ENCODE measurements at regions not wholly inside any gene's neighbourhood (a gene's known extent, or its start where the extent isn't known, plus 50 kb on each side); places are given as distances from the start of the nearest gene placed in this dataset.
A peak's percentile ranks its signal among the peaks of the same experiment; 100 is the strongest.

DNA sequence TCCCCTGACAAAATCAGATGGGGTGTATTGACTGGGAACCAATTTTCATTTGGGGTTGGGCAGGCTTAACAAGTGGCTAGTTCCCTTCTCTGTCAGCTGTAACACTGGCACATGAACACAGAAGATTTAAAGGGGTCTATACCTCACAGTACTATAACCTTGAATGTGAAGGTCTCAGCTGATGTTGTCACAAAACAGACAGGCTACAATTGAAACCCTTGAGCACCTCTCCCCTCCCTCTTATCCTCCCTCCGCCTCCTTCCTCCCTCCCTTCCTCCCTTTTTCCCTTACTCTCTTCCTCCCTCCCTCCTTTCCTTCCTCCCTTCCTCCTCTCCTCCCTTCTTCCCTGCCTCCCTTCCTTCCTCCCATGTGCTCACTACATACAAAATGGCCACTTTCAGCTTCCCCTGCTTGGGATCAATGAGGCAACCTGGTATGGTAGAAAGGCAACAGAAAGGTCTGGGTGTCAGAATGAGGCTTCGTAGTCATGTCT lies 262.4 kb downstream of the TTC6 start:
- Histone ChIP-seq H3K27ac (ENCODE audit: extremely low read depth, low read depth, low read length) (no peak overlapping the region), H3K4me1 (ENCODE audit: control insufficient read depth, insufficient read depth, low read length) (no peaks in the 10 kb centered on the region; the same call in 1 of the 2 replicates), H3K9me3 (ENCODE audit: control insufficient read depth, insufficient read depth, low read depth, low read length) (no peaks in the 10 kb centered on the region), H3K4me3 (ENCODE audit: low read depth, low read length) (no peak overlapping the region), H3K36me3 (ENCODE audit: control insufficient read depth in 2 of 2, insufficient read depth in 1 of 2, low read length in 2 of 2) (no peaks in the 10 kb centered on the region)
- ChIA-PET POLR2A (no interaction called here), CTCF (no interaction called here)
- TF ChIP-seq ZBTB48 (tag by site-specific recombination; IDR thresholded peaks at IDR 0.05) (no peak), GLI2 (tag by site-specific recombination; IDR thresholded peaks at IDR 0.05; ENCODE audit: borderline replicate concordance, low read depth) (no peak), ZNF416 (tag by site-specific recombination; IDR thresholded peaks at IDR 0.05) (no peak), WT1 (tag by site-specific recombination; IDR thresholded peaks at IDR 0.05) (peak; percentile 49; the same call in 1 of the 2 replicates), KLF8 (tag by site-specific recombination; IDR thresholded peaks at IDR 0.05) (no peak)

DNA sequence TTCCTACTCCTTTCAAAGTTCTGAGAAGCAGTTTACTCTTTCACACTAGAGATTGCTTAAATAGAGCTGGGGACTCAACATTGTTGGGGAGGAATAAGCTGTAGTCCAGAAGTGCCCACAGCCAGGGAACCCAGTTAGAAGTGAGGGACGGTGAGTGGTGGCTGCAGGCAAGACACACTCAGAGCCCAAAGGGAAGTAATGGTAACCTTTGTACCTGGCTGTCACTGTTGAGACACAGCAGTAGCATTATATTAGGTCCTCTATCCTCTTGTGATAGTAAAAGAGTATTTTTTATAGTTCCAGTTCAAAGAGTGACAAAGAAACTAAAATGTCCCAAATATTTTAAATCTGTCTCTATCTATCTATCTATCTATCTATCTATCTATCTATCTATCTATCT lies 263.3 kb downstream of the TTC6 start:
- no peaks in the 10 kb centered on the region for H3K9me3 ChIP-seq (ENCODE audit: control insufficient read depth, insufficient read depth, low read depth, low read length)
- no peaks in the 10 kb centered on the region; the same call in 1 of the 2 replicates for H3K4me1 ChIP-seq (ENCODE audit: control insufficient read depth, insufficient read depth, low read length)
- no peak for TF ChIP-seq ZNF169 (tag by site-specific recombination; IDR thresholded peaks at IDR 0.05)
- TF ChIP-seq, protein P1, sequence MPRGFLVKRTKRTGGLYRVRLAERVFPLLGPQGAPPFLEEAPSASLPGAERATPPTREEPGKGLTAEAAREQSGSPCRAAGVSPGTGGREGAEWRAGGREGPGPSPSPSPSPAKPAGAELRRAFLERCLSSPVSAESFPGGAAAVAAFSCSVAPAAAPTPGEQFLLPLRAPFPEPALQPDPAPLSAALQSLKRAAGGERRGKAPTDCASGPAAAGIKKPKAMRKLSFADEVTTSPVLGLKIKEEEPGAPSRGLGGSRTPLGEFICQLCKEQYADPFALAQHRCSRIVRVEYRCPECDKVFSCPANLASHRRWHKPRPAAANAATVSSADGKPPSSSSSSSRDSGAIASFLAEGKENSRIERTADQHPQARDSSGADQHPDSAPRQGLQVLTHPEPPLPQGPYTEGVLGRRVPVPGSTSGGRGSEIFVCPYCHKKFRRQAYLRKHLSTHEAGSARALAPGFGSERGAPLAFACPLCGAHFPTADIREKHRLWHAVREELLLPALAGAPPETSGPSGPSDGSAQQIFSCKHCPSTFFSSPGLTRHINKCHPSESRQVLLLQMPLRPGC (tag by site-specific recombination; IDR thresholded peaks at IDR 0.05) = no peak
- TF ChIP-seq GLIS1 (tag by site-specific recombination; IDR thresholded peaks at IDR 0.05) = no peak
- TF ChIP-seq ZNF48 (tag by site-specific recombination; IDR thresholded peaks at IDR 0.05) = no peak
- TF ChIP-seq GLI4 (tag by site-specific recombination; IDR thresholded peaks at IDR 0.05) = no peak
- TF ChIP-seq ZNF211 (tag by site-specific recombination; IDR thresholded peaks at IDR 0.05; ENCODE audit: low read depth) = no peak
- no peak for TF ChIP-seq ZNF146 (tag by site-specific recombination; IDR thresholded peaks at IDR 0.05)
- no peak for TF ChIP-seq ZFHX2 (tag by site-specific recombination; conservative IDR thresholded peaks at IDR 0.05)
- no peak for TF ChIP-seq ZNF544 (tag by site-specific recombination; IDR thresholded peaks at IDR 0.05)
- TF ChIP-seq, protein P2, sequence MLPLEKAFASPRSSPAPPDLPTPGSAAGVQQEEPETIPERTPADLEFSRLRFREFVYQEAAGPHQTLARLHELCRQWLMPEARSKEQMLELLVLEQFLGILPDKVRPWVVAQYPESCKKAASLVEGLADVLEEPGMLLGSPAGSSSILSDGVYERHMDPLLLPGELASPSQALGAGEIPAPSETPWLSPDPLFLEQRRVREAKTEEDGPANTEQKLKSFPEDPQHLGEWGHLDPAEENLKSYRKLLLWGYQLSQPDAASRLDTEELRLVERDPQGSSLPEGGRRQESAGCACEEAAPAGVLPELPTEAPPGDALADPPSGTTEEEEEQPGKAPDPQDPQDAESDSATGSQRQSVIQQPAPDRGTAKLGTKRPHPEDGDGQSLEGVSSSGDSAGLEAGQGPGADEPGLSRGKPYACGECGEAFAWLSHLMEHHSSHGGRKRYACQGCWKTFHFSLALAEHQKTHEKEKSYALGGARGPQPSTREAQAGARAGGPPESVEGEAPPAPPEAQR (tag by site-specific recombination; IDR thresholded peaks at IDR 0.05) = no peak
- TF ChIP-seq ZNF292 (tag by site-specific recombination; IDR thresholded peaks at IDR 0.05; ENCODE audit: borderline replicate concordance, low read depth) = no peak
- no peak for TF ChIP-seq HOXA7 (CRISPR knock-in tag; IDR thresholded peaks at IDR 0.05; ENCODE audit: borderline replicate concordance)
- TF ChIP-seq, protein P3, sequence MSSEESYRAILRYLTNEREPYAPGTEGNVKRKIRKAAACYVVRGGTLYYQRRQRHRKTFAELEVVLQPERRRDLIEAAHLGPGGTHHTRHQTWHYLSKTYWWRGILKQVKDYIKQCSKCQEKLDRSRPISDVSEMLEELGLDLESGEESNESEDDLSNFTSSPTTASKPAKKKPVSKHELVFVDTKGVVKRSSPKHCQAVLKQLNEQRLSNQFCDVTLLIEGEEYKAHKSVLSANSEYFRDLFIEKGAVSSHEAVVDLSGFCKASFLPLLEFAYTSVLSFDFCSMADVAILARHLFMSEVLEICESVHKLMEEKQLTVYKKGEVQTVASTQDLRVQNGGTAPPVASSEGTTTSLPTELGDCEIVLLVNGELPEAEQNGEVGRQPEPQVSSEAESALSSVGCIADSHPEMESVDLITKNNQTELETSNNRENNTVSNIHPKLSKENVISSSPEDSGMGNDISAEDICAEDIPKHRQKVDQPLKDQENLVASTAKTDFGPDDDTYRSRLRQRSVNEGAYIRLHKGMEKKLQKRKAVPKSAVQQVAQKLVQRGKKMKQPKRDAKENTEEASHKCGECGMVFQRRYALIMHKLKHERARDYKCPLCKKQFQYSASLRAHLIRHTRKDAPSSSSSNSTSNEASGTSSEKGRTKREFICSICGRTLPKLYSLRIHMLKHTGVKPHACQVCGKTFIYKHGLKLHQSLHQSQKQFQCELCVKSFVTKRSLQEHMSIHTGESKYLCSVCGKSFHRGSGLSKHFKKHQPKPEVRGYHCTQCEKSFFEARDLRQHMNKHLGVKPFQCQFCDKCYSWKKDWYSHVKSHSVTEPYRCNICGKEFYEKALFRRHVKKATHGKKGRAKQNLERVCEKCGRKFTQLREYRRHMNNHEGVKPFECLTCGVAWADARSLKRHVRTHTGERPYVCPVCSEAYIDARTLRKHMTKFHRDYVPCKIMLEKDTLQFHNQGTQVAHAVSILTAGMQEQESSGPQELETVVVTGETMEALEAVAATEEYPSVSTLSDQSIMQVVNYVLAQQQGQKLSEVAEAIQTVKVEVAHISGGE (tag by site-specific recombination; conservative IDR thresholded peaks at IDR 0.05; ENCODE audit: low read depth) = no peak
- TF ChIP-seq, protein P4, sequence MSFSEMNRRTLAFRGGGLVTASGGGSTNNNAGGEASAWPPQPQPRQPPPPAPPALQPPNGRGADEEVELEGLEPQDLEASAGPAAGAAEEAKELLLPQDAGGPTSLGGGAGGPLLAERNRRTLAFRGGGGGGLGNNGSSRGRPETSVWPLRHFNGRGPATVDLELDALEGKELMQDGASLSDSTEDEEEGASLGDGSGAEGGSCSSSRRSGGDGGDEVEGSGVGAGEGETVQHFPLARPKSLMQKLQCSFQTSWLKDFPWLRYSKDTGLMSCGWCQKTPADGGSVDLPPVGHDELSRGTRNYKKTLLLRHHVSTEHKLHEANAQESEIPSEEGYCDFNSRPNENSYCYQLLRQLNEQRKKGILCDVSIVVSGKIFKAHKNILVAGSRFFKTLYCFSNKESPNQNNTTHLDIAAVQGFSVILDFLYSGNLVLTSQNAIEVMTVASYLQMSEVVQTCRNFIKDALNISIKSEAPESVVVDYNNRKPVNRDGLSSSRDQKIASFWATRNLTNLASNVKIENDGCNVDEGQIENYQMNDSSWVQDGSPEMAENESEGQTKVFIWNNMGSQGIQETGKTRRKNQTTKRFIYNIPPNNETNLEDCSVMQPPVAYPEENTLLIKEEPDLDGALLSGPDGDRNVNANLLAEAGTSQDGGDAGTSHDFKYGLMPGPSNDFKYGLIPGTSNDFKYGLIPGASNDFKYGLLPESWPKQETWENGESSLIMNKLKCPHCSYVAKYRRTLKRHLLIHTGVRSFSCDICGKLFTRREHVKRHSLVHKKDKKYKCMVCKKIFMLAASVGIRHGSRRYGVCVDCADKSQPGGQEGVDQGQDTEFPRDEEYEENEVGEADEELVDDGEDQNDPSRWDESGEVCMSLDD (tag by site-specific recombination; IDR thresholded peaks at IDR 0.05) = no peak
- no peak overlapping the region for H3K4me3 ChIP-seq (ENCODE audit: low read depth, low read length)
- H3K36me3 ChIP-seq (ENCODE audit: control insufficient read depth in 2 of 2, insufficient read depth in 1 of 2, low read length in 2 of 2) = no peaks in the 10 kb centered on the region
- POLR2A ChIA-PET = no interaction called here
- CTCF ChIA-PET = interaction anchor here (1.4 kb wide), 1 partner anchor 16 kb away, joined by 3 read pairs; no protein-coding TSS in a partner anchor
- H3K27ac ChIP-seq (ENCODE audit: extremely low read depth, low read depth, low read length) = no peak overlapping the region
